ENCODE measurements at regions not wholly inside any gene's neighbourhood (a gene's known extent, or its start where the extent isn't known, plus 50 kb on each side); places are given as distances from the start of the nearest gene placed in this dataset.

DNA sequence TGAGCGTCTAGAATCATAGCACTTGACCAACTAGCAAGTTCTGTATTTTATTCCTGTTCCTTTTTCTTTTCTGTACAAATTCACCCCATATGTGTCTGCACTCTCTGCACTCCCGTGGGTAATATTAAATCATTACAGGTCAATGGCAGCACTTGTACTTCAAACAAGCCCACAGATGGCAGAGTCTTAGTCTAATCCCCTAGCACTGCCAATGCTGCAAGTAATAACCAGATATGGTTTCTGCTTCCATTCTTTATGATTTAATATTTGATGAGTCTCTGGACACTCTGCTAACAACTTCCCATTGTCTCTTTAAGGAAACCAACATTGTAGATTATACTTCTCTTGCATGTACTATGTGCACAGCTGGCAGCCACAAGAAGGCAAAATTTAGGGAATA is 343.8 kb upstream of the CHD1 start:
- TF ChIP-seq, protein P1, sequence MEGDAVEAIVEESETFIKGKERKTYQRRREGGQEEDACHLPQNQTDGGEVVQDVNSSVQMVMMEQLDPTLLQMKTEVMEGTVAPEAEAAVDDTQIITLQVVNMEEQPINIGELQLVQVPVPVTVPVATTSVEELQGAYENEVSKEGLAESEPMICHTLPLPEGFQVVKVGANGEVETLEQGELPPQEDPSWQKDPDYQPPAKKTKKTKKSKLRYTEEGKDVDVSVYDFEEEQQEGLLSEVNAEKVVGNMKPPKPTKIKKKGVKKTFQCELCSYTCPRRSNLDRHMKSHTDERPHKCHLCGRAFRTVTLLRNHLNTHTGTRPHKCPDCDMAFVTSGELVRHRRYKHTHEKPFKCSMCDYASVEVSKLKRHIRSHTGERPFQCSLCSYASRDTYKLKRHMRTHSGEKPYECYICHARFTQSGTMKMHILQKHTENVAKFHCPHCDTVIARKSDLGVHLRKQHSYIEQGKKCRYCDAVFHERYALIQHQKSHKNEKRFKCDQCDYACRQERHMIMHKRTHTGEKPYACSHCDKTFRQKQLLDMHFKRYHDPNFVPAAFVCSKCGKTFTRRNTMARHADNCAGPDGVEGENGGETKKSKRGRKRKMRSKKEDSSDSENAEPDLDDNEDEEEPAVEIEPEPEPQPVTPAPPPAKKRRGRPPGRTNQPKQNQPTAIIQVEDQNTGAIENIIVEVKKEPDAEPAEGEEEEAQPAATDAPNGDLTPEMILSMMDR (IDR thresholded peaks at IDR 0.05), result no peak
- no peak for TF ChIP-seq EZH2 (IDR thresholded peaks at IDR 0.05; ENCODE audit: borderline replicate concordance, insufficient read depth, low read depth, low read length, poor library complexity, severe bottlenecking)

Data from B cell (primary cell).